HuH-7.5 (cell line): ENCODE measurements at regions not wholly inside any gene's neighbourhood (a gene's known extent, or its start where the extent isn't known, plus 50 kb on each side); places are given as distances from the start of the nearest gene placed in this dataset.
"Not testable (repeated sequence)": the region's sequence is repeated elsewhere in the genome, so short reads cannot be mapped to it uniquely, and the experiment has no call there.

ENCODE experiments used
- DNase-seq: peaks from one replicate; pipeline ENCODE4 v3.0.0; 2011; ENCODE audit warnings: low spot score

- DNase-seq: no peak
These were observed 302.8 kb upstream of the SEMA3C start for GRCh38 chr7:81221527-81222217.

- no peak for DNase-seq
These were observed 299.7 kb upstream of the SEMA3C start for GRCh38 chr7:81218480-81219106.

GRCh38 chr7:81213394-81213793 is 294.5 kb upstream of the SEMA3C start:
- DNase-seq: no peak

GRCh38 chr7:81211934-81212320 is 293.1 kb upstream of the SEMA3C start:
- DNase-seq: no peak

- DNase-seq: no peak
These were observed 292.5 kb upstream of the SEMA3C start for GRCh38 chr7:81211204-81211933.

GRCh38 chr7:81210137-81211064 is 291.6 kb upstream of the SEMA3C start:
- no peak for DNase-seq

- DNase-seq: no peak
These were observed 290.2 kb upstream of the SEMA3C start for GRCh38 chr7:81209059-81209458.

GRCh38 chr7:81207801-81208200 is 288.9 kb upstream of the SEMA3C start:
- DNase-seq: no peak

GRCh38 chr7:81206667-81207360 is 288.0 kb upstream of the SEMA3C start:
- no peak for DNase-seq

- no peak for DNase-seq
These were observed 287.4 kb upstream of the SEMA3C start for GRCh38 chr7:81206217-81206616.

- no peak for DNase-seq
These were observed 282.3 kb upstream of the SEMA3C start for GRCh38 chr7:81201188-81201587.

GRCh38 chr7:81198766-81199165 is 279.9 kb upstream of the SEMA3C start:
- no peak for DNase-seq

- DNase-seq: no peak
These were observed 278.4 kb upstream of the SEMA3C start for GRCh38 chr7:81197266-81197665.

- DNase-seq: no peak
These were observed 276.2 kb upstream of the SEMA3C start for GRCh38 chr7:81195033-81195432.

- no peak for DNase-seq
These were observed 272.3 kb upstream of the SEMA3C start for GRCh38 chr7:81190997-81191768.

GRCh38 chr7:81187753-81188152 is 268.9 kb upstream of the SEMA3C start:
- DNase-seq: no peak

- no peak for DNase-seq
These were observed 267.8 kb upstream of the SEMA3C start for GRCh38 chr7:81186691-81187090.

- DNase-seq: no peak
These were observed 266.2 kb upstream of the SEMA3C start for GRCh38 chr7:81185072-81185471.

GRCh38 chr7:81183326-81183725 is 264.5 kb upstream of the SEMA3C start:
- DNase-seq: no peak

GRCh38 chr7:81182056-81182455 is 263.2 kb upstream of the SEMA3C start:
- not testable (repeated sequence) for DNase-seq

GRCh38 chr7:81181066-81181465 is 262.2 kb upstream of the SEMA3C start:
- DNase-seq: no peak
